ENCODE measurements at regions not wholly inside any gene's neighbourhood (a gene's known extent, or its start where the extent isn't known, plus 50 kb on each side); places are given as distances from the start of the nearest gene placed in this dataset.

- Mint-ChIP-seq H3K4me1 (no peaks in the 10 kb centered on the region), H3K36me3 (no peaks in the 10 kb centered on the region), H3K4me3 (no peak overlapping the region), H3K9me3 (no peaks in the 10 kb centered on the region), H3K27me3 (ENCODE audit: low read depth) (peaks cover 7% of the 10 kb centered on the region), H3K27ac (no peak overlapping the region)
- TF ChIP-seq E2F5 (CRISPR knock-in tag; IDR thresholded peaks at IDR 0.05) = no peak
- TF ChIP-seq GTF2I (CRISPR knock-in tag; conservative IDR thresholded peaks at IDR 0.05) = no peak
- TF ChIP-seq MXD4 (CRISPR knock-in tag; IDR thresholded peaks at IDR 0.05; ENCODE audit: borderline replicate concordance) = no peak
- TF ChIP-seq USF1 (CRISPR knock-in tag; IDR thresholded peaks at IDR 0.05) = no peak
- no peak for TF ChIP-seq CDX4 (CRISPR knock-in tag; IDR thresholded peaks at IDR 0.05; ENCODE audit: borderline replicate concordance)
- no peak for TF ChIP-seq GRHL2 (CRISPR knock-in tag; IDR thresholded peaks at IDR 0.05; ENCODE audit: insufficient replicate concordance, severe bottlenecking)
- no peak for TF ChIP-seq IRF1 (CRISPR knock-in tag; IDR thresholded peaks at IDR 0.05)
- TF ChIP-seq ELF4 (CRISPR knock-in tag; IDR thresholded peaks at IDR 0.05; ENCODE audit: low read depth) = no peak
- no peak for TF ChIP-seq NFE2L1 (CRISPR knock-in tag; IDR thresholded peaks at IDR 0.05)
- no peak for TF ChIP-seq TP53 (CRISPR knock-in tag; IDR thresholded peaks at IDR 0.05)
- ChIA-PET POLR2A (no interaction called here), CTCF (interaction anchor here (0.8 to 2.7 kb wide), 2 partner anchors 233 to 544 kb away, joined by 3 to 6 read pairs; no protein-coding TSS in a partner anchor)
- ATAC-seq (no peak), DNase-seq (ENCODE audit: low spot score) (no peak)
Measured at GRCh38 chr20:22353586-22353985, 230.8 kb downstream of the FOXA2 start.

- ATAC-seq (no peak), DNase-seq (ENCODE audit: low spot score) (no peak)
- no peak overlapping the region for H3K4me3 Mint-ChIP-seq
- ChIA-PET CTCF (interaction anchor here (1.0 to 2.7 kb wide), 2 partner anchors 101 to 235 kb away, joined by 6 read pairs; no protein-coding TSS in a partner anchor), POLR2A (no interaction called here)
- H3K9me3 Mint-ChIP-seq = no peaks in the 10 kb centered on the region
- H3K27me3 Mint-ChIP-seq (ENCODE audit: low read depth) = peaks cover 7% of the 10 kb centered on the region
- TF ChIP-seq FOXJ3 (CRISPR knock-in tag; IDR thresholded peaks at IDR 0.05; ENCODE audit: borderline replicate concordance) = no peak
- no peak for TF ChIP-seq CREM (CRISPR knock-in tag; IDR thresholded peaks at IDR 0.05)
- TF ChIP-seq ETV6 (CRISPR knock-in tag; IDR thresholded peaks at IDR 0.05) = no peak
- TF ChIP-seq ATF2 (CRISPR knock-in tag; IDR thresholded peaks at IDR 0.05; ENCODE audit: borderline replicate concordance, low read depth) = no peak
- no peak for TF ChIP-seq ESRRA (CRISPR knock-in tag; IDR thresholded peaks at IDR 0.05; ENCODE audit: borderline replicate concordance)
- no peaks in the 10 kb centered on the region for H3K4me1 Mint-ChIP-seq
- H3K36me3 Mint-ChIP-seq = no peaks in the 10 kb centered on the region
- no peak overlapping the region for H3K27ac Mint-ChIP-seq
Measured at GRCh38 chr20:22352019-22352418, 232.4 kb downstream of the FOXA2 start.

- Mint-ChIP-seq H3K27me3 (ENCODE audit: low read depth) (peaks cover 7% of the 10 kb centered on the region), H3K36me3 (no peaks in the 10 kb centered on the region), H3K27ac (no peak overlapping the region), H3K9me3 (no peaks in the 10 kb centered on the region), H3K4me1 (no peaks in the 10 kb centered on the region), H3K4me3 (no peak overlapping the region)
- ChIA-PET CTCF (interaction anchor here (0.7 to 1.3 kb wide), 4 partner anchors 236 to 341 kb away, joined by 3 to 6 read pairs (median 4); no protein-coding TSS in a partner anchor), POLR2A (no interaction called here)
- ATAC-seq (no peak), DNase-seq (ENCODE audit: low spot score) (no peak)
- TF ChIP-seq HMGA2 (CRISPR knock-in tag; IDR thresholded peaks at IDR 0.05) = no peak
- no peak for TF ChIP-seq ATF2 (CRISPR knock-in tag; IDR thresholded peaks at IDR 0.05; ENCODE audit: borderline replicate concordance, low read depth)
- TF ChIP-seq PREB (CRISPR knock-in tag; IDR thresholded peaks at IDR 0.05; ENCODE audit: borderline replicate concordance) = no peak
- no peak for TF ChIP-seq TEAD1 (CRISPR knock-in tag; IDR thresholded peaks at IDR 0.05)
- TF ChIP-seq ATF1 (CRISPR knock-in tag; IDR thresholded peaks at IDR 0.05) = no peak
- no peak for TF ChIP-seq ZMAT4 (CRISPR knock-in tag; IDR thresholded peaks at IDR 0.05)
- no peak for TF ChIP-seq TP53 (CRISPR knock-in tag; IDR thresholded peaks at IDR 0.05)
- TF ChIP-seq ZNF219 (CRISPR knock-in tag; IDR thresholded peaks at IDR 0.05; ENCODE audit: borderline replicate concordance) = no peak
- TF ChIP-seq E2F1 (CRISPR knock-in tag; IDR thresholded peaks at IDR 0.05) = no peak
- no peak for TF ChIP-seq E2F5 (CRISPR knock-in tag; IDR thresholded peaks at IDR 0.05)
Measured at GRCh38 chr20:22350624-22351023, 233.7 kb downstream of the FOXA2 start.
